Stimulated activated CD8-positive, alpha-beta memory T cell treated with anti-CD3 and anti-CD28 coated beads, Interleukin-7, amount 100 ng/mL, for 24 hours (primary cell): ENCODE measurements at regions not wholly inside any gene's neighbourhood (a gene's known extent, or its start where the extent isn't known, plus 50 kb on each side); places are given as distances from the start of the nearest gene placed in this dataset.
"Not testable (repeated sequence)": the region's sequence is repeated elsewhere in the genome, so short reads cannot be mapped to it uniquely, and the experiment has no call there.

ENCODE experiments used
- DNase-seq: peaks from one replicate; pipeline ENCODE4 v3.0.0-alpha.2; 2020; ENCODE audit warnings: low read depth

DNA sequence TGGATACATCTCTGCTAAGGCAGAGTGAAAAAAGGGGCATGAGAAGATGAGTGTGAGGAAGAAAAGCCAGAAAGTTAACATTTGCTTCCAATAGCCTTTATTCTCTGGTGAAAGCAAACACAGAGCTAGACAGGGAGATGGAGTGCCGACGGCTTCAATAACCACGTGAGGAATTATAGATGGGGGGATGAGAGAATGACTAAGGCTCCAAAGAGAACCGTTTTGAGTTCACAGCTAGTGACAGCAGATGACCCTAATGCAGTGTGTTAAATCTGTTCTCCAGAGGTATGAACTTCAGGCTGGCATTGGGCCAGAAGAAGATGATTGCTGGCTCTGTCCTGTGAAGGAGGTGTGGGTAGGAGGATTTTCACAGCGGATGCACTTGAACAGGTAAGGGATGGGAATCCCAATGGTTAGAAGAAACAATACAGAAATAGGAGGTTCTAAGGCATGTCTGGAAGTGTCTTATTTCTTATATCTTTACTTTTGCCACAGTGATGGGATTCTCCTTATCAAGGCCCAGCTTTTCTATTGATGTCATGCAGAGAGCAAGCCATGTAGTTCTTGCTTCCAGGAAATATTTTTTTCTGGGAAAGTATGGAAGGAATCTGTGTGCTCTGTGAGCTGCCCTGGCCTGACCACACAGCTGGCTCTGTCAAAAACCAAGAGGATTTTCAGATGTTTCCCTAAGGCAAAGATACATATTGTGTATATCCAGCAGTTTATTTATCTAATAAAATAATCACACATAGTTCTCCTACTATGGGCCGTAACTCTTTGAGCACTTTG lies 573.8 kb downstream of the LTN1 start:
- no peak for DNase-seq

DNA sequence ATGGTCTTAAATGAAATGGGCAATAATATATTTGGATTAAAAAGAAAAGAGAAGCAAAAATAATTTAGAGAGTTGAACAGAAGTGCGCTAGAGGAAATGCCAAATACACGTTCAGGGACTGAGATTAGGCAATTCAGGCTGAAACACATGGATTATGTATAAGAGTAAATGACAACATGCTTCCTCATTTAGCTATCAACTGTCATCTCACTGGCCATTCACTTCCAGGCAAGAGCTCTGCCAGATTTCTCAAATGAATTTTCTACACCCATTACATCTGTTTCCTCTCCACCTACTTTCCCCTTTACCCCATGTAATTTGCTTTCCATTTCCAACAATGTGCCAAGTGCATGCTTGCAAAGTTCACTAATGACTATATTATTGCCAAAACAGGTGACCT lies 582.4 kb downstream of the LTN1 start:
- DNase-seq, result no peak

DNA sequence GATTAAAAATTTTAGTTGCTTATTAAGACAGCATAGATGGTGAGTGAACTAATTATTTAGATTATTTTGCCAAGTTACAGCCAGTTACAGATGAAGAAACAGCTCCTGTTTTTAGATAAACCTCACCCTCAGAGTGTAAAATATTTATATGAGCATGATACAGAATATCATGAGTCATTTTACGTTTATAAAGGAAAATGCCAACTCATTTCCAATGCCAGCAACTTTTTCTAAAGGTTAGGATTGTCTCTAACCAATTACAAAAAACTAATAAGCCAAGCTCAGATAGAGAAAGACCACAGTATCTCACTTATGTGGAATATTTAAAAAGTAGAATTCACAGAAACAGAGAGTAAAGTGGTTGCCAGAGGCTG lies 590.1 kb downstream of the LTN1 start:
- no peak for DNase-seq

GRCh38 chr21:28397040-28397439 lies 595.6 kb downstream of the LTN1 start:
- no peak for DNase-seq

DNA sequence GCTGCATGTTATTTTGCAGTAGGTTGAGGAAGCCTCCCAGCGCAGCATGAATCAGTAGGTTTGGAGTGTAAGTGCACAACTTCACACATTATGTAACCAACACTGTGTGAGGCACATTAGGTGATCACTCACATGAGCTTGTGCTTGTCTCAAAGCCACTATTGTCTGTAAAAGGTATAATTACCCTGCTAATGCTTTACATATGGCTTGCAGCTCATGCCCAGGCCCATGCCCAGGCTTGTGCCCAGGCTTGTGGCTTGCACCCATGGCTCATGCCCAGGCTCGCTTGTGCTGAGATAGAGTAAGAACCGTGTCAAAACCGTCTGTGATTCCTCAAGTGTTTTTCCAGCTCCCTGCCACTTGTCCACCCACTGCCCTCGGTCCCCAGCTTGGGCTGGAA lies 596.3 kb downstream of the LTN1 start:
- DNase-seq, result no peak

DNA sequence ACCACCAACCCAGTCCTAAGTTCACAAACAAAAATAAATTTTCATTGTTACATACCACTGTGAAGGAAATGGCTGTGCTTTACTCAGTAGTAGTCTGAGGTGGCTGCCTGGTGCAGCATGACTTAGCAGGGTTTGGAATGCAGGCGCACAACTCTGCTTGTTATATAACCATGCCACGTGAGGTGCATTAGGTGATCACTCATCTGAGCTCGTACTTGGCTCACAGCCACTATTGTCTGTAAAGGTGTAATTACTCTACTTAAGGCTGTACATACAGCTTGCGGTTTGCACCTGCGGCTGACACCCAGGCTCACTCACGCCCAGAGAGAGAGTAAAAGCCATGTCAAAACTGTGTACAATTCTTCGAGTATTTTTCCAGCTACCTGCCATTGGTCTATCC lies 599.4 kb downstream of the LTN1 start:
- no peak for DNase-seq

- DNase-seq, result no peak
Observed at GRCh38 chr21:28391938-28392849, 600.5 kb downstream of the LTN1 start.

DNA sequence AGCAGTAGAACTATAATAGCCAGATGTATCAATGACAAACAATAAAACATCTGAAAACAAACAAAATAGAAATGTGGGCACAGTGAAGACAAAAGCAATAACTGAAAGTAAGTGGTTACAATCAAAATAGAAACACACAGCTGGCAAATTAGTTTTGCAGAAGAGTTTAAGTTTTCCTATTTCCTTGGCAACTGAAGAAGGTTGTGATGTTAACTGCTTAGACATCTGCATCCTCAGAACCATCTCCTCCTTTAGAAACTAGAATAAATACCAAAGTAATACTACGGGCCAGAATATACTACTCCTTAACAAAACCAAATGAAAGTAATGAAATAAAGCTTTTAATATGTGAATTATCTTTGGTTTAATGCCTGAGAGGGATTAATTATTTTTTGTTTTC lies 605.5 kb downstream of the LTN1 start:
- no peak for DNase-seq

- no peak for DNase-seq
Observed at GRCh38 chr21:28385845-28386244, 606.8 kb downstream of the LTN1 start.

GRCh38 chr21:28381000-28381745 lies 611.5 kb downstream of the LTN1 start:
- DNase-seq, result not testable (repeated sequence)

DNA sequence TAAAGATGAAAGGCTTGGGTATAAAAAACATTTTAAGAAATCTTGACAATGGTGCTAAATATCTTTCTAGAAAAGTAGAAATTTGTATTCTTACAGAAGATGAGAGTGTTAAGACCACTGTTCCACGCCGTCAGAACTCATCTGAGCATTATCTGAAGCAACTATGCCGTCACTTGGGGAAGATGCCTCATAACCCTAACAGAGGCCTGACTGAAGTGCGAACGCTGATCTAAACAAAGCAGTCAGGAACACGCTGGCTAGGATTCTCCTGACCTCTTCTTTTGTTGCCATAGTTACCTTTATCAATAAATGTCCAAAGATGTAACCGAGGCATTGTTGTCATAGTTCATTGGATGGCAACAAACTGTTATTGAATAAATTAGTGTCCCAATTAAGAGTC lies 612.4 kb downstream of the LTN1 start:
- no peak for DNase-seq

DNA sequence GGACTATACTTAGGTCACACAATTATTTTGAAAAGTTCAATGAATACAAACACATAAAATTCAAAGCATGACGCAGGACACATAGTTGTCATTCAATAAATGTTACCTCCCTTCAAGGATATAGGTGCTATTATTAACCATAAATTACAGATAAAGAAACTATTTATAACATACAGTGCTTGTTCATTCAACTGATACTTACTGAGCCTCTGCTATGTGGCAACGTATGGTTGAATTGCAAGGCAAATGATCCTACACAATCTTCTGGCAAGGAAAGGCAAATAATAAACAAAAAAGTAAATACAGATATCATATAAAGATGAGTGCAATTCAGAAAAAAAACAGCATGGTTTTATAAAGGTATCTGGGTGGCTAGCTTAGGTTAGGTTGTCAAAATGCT lies 614.7 kb downstream of the LTN1 start:
- DNase-seq, result no peak

- DNase-seq, result no peak
Observed at GRCh38 chr21:28375708-28376385, 616.8 kb downstream of the LTN1 start.

DNA sequence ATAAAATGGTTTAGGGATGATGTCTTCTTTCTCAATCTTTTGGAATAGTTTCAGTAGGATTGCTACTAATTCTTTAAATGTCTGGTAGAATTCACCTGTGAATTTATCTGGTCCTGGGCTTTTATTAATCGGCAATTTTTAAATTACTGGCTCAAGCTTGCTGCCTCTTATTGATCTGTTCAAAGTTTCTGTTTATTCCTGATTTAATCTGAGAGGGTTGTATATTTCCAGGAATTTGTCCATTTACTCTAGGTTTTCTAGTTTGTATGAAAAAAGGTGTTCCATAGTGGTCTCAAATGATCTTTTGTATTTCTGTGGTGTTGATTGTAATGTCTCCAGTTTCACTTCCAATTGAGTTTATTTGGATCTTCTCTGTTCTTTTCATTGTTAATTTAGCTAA lies 617.8 kb downstream of the LTN1 start:
- no peak for DNase-seq

- DNase-seq, result no peak
Observed at GRCh38 chr21:28371713-28372112, 621.0 kb downstream of the LTN1 start.

- DNase-seq, result no peak
Observed at GRCh38 chr21:28359300-28359699, 633.4 kb downstream of the LTN1 start.

DNA sequence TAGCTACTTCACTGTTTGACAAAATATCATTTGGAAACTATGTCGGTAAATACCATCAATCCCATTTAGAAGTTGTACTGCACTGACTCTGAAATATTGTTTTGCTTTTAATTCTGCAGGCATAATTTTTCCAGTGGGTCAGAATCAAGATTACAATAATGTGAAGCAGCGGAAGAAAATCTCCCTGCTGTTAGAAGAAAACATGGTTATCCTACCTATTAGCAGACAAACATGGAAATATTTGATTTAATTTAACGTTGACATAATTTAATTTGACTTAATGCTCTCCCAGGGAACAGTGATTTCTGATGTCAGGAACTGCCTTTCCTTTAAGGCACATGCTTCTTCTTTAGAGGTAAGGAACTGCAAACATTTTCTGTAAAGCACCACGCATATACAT lies 634.0 kb downstream of the LTN1 start:
- no peak for DNase-seq

DNA sequence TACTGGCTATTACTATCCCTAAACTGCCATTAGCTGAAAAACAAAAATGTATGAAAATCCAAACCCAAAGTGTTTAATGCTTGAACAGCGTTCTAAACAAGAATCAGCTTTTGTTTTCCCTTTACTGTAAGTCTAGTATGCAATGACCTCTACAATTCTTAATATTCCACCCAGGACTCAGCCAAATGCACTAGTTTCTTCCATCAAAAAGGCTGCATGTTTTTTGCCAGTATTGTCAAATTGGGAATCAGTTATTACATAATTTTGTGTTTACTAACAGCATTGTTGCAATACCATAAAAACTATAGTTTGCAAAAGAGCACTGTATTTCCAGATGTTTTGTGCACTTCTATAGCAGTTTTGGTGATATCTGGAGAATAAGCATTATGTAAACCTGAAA lies 634.5 kb downstream of the LTN1 start:
- DNase-seq, result no peak

- DNase-seq, result no peak
Observed at GRCh38 chr21:28357743-28358142, 634.9 kb downstream of the LTN1 start.

DNA sequence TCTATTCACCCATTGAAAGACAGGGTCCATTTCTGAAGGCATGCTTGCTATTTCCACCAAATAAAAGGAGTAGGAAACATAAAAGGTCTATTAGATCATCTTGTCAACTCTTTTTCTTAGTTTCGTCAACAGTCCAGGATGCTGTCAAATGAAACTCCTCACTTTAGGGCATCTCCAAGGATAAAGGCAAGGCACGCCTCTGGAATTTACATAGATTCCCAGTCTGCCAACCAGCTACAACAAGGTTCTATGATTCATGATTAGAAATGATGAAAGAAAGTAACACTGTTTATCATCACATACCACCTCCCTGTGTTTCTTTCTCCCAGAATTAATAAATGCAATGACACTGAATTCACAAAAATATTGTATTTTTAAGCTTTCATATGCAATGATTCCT lies 636.3 kb downstream of the LTN1 start:
- no peak for DNase-seq

- no peak for DNase-seq
Observed at GRCh38 chr21:28345934-28346333, 646.7 kb downstream of the LTN1 start.

DNA sequence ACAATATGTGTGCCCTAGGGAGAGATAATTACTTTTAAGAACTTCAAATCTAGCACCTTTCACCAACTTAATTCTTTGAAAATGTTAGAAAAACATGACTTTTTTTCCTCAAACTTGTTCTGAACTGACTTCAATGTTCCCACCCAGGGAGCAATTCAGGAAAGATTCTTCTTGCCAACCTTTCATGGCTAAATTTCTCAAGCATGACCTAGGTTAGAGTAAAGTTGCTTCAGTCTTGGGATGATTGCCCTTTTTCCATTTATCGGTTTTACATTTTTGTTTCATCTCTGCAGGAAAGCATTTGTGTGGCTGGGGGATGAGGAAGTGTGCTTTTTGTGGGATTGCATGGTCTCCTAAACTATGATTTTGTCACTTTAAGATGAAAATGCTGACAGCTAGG lies 647.7 kb downstream of the LTN1 start:
- no peak for DNase-seq
